NCI-H524 treated with DMSO at 0.1 percent for 48 hours (cell line): ENCODE measurements at regions not wholly inside any gene's neighbourhood (a gene's known extent, or its start where the extent isn't known, plus 50 kb on each side); places are given as distances from the start of the nearest gene placed in this dataset.
A peak's percentile ranks its signal among the peaks of the same experiment; 100 is the strongest.
"Not testable (repeated sequence)": the region's sequence is repeated elsewhere in the genome, so short reads cannot be mapped to it uniquely, and the experiment has no call there.

ENCODE experiments used
- DNase-seq: peaks from one replicate; lab custom pipeline; 2025; lab: John Stamatoyannopoulos, UW

DNA sequence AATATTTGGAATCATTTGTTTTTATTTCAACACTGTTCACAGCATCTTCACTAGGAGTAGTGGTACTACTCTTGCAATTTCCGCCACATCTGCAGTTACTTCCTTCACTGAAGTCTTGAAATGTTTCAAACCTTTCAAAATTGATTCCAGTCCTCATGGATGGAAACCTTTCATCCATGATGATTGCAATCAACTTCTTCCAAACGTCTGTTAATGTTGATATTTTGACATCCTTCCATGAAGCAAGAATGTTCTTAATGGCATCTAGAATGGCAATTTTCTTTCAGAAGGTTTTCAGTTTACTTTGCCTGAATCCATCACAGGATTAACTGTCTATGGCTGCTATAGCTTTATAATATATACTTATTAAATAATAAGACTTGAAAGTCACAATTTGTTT is 736.8 kb upstream of the CA10 start:
- no peak for DNase-seq

DNA sequence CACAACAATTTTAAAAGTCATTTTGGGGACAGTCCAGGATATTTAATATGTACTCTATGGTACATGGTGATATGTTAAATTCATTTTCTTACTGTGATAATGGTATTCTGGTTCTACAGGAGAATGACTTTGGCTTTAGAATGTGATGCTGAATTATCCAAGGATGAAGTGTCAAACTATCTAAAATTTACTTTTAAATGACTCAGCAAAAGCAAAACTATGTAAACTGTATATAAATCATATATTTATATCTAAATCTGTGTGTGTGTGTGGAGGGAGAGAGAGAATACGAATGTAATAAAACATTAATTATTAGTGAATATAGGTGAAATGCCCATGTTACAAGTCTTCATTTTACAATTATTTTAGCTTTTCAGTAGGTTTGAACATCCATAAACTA is 733.8 kb upstream of the CA10 start:
- DNase-seq, result no peak

DNA sequence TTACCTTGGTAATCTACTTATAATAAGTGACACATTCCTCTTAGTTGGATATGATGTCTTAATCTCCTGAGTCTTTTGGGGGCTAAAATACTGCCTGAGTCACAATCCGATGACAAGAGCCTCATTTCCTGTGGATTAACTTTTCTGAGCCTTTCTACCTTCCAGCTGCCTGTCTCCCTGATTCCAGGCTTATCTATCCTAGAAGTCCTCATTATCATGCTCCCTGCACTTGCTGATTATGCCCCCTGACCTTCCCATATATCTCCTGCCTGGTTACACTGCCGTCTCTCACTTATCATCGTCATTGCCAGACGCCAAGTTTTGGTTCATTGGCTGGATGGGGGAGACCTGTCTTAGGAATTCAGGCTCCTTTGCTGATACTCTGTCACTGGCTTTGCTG is 727.4 kb upstream of the CA10 start:
- DNase-seq, result peak; percentile 93

- not testable (repeated sequence) for DNase-seq
These were observed 725.5 kb upstream of the CA10 start for GRCh38 chr17:52883907-52884491.

GRCh38 chr17:52846767-52847166 is 688.3 kb upstream of the CA10 start:
- DNase-seq, result not testable (repeated sequence)

GRCh38 chr17:52841971-52842370 is 683.5 kb upstream of the CA10 start:
- DNase-seq, result no peak

- DNase-seq, result no peak
These were observed 679.0 kb upstream of the CA10 start for GRCh38 chr17:52837492-52837891.

DNA sequence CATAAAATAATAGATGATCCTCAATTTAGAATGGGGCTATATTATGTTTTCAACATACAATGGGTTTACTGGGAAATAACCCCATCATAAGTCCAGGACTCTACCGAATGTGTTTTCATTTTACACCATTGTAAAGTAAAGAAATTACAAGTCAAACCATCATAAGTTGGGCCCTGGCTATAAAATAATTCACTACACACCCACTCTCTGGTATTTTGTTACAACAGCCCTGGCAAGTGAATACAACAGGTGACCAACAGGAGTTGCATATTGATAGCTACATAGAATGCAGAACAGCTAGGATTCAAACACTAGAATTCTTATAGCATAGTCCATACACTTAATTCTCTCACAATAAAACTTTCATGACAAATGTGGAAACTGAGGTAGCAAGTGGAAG is 673.0 kb upstream of the CA10 start:
- DNase-seq, result no peak

DNA sequence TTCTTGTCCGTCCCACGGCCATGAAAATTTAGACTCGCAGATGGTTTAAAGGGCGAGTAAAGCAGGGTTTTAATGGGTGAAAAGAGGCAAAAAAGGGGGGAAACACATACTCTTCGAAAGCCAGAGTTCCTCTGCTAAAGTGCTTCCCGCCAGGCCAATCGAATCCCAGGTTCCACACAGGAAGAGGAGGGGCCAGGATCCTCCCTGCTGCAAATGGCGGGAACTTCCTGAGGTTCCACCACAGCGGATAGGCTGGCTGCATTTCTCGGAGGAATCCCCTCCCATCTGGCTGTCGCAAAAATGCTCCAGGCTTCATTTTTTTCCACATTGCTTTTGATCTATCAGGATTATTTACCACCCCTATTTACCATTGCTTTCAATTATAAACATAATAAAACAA is 670.1 kb upstream of the CA10 start:
- DNase-seq, result no peak

- DNase-seq, result no peak
These were observed 669.0 kb upstream of the CA10 start for GRCh38 chr17:52827526-52827925.

DNA sequence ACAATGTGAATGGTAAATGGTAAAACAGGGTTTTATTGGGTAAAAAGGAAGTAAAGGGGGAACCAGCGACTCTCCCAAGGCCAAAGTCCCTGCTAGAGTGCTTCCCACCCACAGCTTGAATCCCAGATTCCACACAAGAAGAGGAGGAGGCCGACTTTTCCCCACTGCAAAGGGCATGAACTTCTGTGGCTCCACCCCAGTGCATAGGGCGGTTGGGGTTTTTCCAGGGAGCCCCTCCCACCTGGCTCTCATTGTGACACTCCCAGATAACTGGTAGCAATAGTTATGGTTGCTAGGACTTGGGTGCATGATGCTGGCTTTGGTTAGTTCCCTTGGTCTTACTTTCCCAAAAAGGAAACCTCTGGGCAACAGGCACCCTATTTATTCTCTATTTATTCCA is 666.0 kb upstream of the CA10 start:
- no peak for DNase-seq

DNA sequence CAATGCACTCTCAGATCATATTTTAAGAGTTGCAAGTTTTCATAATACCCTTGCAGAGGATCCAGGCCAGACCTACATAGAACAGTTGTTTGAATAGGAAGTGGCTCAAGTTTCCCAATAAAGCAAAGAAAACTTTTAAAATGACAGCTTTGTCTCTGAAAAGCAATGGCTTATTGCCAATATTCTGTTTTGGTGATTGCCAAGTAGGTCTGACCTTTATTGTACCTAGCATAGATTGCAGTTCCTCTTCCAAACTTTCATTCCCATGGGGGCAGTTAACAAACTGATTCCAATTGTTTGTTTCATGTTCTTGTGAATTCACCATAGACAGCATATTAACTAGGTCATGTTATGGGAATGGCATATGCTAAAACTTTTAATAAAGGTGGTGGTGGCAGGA is 664.6 kb upstream of the CA10 start:
- no peak for DNase-seq

DNA sequence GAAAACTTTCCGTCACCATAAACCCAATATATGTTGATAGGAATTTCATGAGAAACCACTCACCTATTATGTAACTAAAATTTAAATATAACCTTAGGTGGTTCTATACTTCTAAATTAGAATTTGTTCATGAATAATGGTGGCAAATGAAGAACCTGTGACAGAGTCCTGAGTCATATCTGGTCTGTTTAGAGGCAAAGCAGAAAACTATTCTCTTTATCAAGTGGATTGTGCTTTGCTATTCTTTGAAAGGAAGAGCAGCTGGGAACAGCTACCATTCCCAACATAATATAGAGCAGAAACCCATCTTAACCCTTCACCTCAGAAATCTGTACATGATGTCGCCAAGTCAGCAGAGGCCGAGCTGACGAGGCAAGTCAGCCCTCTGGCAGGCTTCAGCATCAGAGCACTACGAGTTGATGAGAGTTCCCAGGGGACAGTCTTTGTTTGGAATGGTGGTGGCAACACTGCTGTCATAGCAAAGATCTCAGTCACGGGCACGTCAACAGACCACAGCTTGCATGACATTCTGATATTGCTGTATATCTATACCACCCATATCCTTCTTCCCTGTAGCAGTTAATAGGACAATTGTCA is 631.9 kb upstream of the CA10 start:
- no peak for DNase-seq

DNA sequence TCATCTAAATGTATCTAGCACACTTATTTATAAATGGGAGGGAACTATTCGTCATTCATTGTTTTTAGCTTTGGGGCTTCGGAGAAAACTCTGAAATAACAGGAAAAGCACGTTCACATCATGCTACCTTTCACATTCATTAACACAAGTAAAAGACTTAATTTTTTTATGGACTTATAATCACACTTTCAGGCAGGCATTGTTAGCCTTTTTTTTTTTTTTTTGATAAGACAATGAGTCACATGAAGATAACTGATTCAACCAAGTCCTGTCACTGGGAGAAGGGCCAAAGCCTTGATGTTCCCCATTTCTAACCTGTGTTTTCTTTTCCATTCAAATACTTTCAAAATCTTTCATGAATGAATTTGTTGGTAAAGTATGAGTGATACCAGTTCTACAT is 631.3 kb upstream of the CA10 start:
- no peak for DNase-seq

DNA sequence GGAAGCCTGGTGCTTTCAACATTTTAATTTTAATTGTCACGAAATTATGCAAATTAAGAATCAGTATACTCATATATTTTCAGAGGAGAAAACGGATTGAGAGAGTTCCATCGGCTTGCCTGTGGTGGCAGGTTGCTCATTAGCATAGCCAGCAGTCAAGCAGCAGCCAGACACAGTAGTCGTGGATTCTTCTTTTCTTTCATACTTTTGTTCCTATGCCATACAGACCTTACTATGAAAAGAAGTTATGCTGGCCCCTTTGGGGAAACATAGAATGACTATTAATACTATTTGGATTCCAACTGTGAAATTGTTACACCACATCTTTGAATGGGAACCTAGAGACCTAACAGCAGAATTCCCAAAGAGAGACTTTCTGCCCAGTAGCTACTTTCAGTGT is 617.7 kb upstream of the CA10 start:
- no peak for DNase-seq

- DNase-seq, result no peak
These were observed 604.3 kb upstream of the CA10 start for GRCh38 chr17:52762794-52763167.

DNA sequence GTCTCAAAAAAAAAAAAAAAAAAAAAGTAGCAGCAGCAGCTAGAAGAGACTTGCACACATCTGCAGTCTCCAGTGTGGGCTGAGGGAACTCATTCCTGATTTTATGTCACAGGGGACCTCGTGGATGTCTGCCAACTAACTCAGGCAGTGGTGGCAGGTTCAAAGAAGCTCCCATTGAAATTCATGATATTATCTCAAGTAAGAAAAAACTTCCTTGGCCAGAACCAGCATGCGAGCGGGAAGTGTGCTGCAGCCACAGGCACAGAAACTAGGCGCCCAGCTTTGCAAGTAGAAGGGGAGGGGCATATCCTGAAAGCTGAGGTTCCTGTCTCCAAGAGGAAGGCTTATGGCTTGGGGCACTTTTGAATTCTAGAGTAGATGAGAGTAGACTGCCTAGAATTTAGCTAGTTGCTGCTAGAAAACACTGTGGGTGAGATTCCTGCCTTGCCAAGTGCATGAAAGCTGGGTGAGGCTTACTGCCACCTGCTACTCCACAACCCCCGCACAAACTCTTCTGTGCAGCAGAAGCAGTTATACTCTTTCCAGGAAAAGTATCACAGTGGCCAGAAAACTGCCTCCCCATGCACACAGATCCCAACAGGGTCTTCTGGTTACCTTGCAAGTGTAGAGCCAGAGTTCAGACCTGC is 603.8 kb upstream of the CA10 start:
- DNase-seq, result no peak

DNA sequence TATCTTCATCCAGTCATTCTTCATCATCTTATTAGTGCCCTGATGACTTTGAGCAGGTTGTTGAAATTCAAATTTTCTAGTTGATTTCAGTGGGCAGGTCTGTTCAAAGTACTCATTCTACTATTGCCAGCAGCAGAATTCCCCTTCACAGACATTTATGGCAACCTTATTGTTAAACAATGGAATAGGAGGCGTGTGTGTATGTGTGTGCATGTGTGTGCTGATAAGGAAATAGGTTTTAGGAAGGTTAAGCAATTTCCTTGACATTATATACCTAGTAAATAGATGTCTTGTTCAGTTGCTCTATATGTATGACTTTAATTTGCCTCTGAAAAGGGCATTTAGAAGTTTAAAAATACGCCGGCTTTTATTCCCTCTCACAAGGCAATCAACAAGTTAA is 601.4 kb upstream of the CA10 start:
- DNase-seq, result no peak

DNA sequence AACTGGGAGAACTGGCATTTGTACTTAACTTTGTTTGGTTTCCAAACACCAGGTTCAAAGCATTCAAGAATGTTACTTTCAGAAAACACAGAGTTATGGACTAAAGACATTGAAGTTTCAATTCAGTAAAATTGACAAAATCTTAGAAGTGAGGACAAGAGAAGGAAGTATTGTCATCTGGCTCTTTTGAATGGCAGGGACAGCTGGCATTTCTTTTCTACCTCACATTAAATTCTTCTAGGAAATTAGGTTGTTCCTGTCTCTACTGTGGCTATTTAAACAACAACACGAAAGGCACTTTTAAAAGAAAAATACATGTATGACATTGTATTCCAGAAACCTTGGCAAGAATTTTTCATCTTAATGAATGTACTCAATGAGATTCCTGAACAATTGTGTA is 600.0 kb upstream of the CA10 start:
- DNase-seq, result no peak

DNA sequence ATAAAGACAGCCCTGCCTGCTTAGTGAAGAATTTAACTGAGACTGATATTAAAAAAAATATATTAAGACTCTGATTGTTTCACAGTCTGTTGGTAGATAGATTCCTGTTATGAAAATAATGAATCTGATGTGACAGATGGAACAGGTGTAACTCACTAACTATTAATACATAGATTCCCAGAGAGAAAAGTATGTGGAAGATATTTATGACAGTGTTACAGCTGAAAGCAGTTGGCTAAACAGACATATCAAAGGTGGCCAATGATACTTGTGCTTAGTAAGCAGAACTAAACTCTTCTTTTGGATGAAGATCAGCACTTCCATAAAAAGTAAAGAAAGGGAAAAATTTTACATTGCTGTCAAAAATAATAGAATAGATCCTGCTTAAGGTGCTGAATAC is 598.2 kb upstream of the CA10 start:
- DNase-seq, result no peak

- no peak for DNase-seq
These were observed 596.3 kb upstream of the CA10 start for GRCh38 chr17:52754838-52755237.

DNA sequence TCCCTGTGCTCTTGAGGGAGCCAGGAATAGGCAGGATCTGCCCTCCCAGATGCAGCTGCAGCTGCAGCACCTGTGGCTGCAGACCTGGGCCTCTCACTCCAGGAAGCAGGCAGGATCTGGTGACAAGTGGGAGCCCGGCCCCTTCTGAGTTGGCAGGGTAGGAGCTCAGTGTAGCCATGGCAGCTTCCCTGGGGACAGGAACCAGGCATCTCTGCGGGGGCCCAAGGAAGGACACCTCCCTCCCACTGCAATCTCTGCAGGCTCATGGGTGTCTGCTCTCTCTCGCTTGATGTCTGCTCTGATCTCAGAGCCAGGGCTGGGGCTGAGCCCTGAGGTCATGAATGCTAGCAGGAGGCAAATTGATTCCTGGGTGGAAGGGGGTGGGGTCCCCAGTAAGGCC is 592.5 kb upstream of the CA10 start:
- DNase-seq, result no peak

DNA sequence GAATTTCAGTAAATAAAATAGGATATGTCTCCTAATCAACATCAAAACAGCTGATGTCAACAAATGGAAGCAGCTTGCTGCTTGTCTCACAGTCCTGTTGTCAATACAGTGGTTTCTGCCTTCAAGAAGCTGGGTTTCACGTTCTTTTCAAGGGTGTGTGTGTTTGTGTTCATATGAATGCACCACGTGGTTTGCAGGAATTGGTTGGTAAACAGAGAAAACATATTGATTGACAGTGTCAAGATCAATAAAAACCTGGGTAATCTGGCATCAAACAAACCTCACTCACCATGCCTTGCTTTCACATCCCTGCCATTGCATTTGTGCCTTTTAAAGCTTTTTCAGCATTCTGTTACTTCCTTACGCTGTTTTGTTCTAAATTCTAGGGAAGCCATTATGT is 585.7 kb upstream of the CA10 start:
- DNase-seq, result no peak

DNA sequence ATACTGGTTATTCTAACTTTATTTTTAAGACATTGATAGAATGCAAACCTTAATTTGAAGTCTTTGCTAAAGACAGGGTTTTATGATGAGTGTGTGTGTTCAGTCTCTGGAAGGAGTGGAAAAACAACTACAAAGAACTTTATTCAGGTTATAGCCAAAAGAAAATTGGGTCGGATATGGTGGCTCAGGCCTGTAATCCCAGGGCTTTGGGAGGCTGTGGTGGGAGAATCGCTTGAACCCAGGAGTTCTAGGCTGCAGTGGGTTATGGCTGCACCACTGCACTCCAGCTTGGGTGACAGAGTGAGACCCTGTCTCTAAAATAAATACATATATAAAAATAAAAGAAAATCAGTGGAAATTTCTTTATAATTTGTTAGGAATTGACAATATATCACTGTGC is 581.5 kb upstream of the CA10 start:
- no peak for DNase-seq
